Neural progenitor cell (in vitro differentiated cells): ENCODE measurements at regions not wholly inside any gene's neighbourhood (a gene's known extent, or its start where the extent isn't known, plus 50 kb on each side); places are given as distances from the start of the nearest gene placed in this dataset.
"Not testable (repeated sequence)": the region's sequence is repeated elsewhere in the genome, so short reads cannot be mapped to it uniquely, and the experiment has no call there.

ENCODE experiments used
- DNase-seq: peaks from one replicate; pipeline ENCODE4 v3.0.0-alpha.2; 2016; ENCODE audit warnings: low spot score
- H2AFZ ChIP-seq: fragments of 200-600 bp; sonication (generic); replicated peaks from 2 replicates; pipeline ENCODE4 v1.6.1; 2016; ENCODE audit warnings: antibody characterized with exemption
- H3F3A ChIP-seq: fragments of 200-600 bp; sonication (generic); 2 replicates; pipeline ENCODE4 v1.6.1; 2016; ENCODE audit warnings: antibody characterized with exemption, low read depth
- H3K27ac ChIP-seq: fragments of 200-600 bp; sonication (generic); 2 replicates; pipeline ENCODE4 v1.5.1; 2016; ENCODE audit warnings: mild to moderate bottlenecking
- H3K27me3 ChIP-seq: fragments of 200-600 bp; sonication (generic); 2 replicates; pipeline ENCODE4 v1.6.1; 2016; ENCODE audit warnings: mild to moderate bottlenecking, moderate library complexity
- H3K36me3 ChIP-seq: fragments of 200-600 bp; sonication (generic); 2 replicates; pipeline ENCODE4 v1.5.1; 2016
- H3K4me1 ChIP-seq: fragments of 200-600 bp; sonication (generic); 2 replicates; pipeline ENCODE4 v1.6.1; 2016; ENCODE audit warnings: mixed run types
- H3K4me2 ChIP-seq: fragments of 200-600 bp; sonication (generic); 2 replicates; pipeline ENCODE4 v1.6.1; 2016
- H3K4me3 ChIP-seq: fragments of 200-600 bp; sonication (generic); 2 replicates; pipeline ENCODE4 v1.5.1; 2016
- H3K79me2 ChIP-seq: fragments of 200-600 bp; sonication (generic); 2 replicates; pipeline ENCODE4 v1.6.1; 2016; ENCODE audit warnings: low read depth
- H3K9ac ChIP-seq: fragments of 200-600 bp; sonication (generic); 2 replicates; pipeline ENCODE4 v1.6.1; 2016
- H3K9me3 ChIP-seq: fragments of 200-600 bp; sonication (generic); 2 replicates; pipeline ENCODE4 v1.5.1; 2016; ENCODE audit warnings: low read depth
- H4K20me1 ChIP-seq: fragments of 200-600 bp; sonication (generic); 2 replicates; pipeline ENCODE4 v1.6.1; 2016; ENCODE audit warnings: low read depth
- H3K27ac Mint-ChIP-seq: 3 replicates; pipeline ENCODE4 v1.8.0; 2021; ENCODE audit warnings: mixed read lengths
- H3K27me3 Mint-ChIP-seq: 2 replicates; pipeline ENCODE4 v1.8.0; 2022; ENCODE audit warnings: low read depth, mild to moderate bottlenecking, inconsistent platforms, moderate library complexity, mixed read lengths; ENCODE audit not compliant: insufficient read depth
- H3K36me3 Mint-ChIP-seq: 3 replicates; pipeline ENCODE4 v1.8.0; 2021; ENCODE audit warnings: mixed read lengths
- H3K4me1 Mint-ChIP-seq: 3 replicates; pipeline ENCODE4 v1.8.0; 2021; ENCODE audit warnings: mixed read lengths
- H3K4me3 Mint-ChIP-seq: 3 replicates; pipeline ENCODE4 v1.8.0; 2021; ENCODE audit warnings: mild to moderate bottlenecking, moderate library complexity, mixed read lengths
- H3K9me3 Mint-ChIP-seq: 3 replicates; pipeline ENCODE4 v1.8.0; 2020; ENCODE audit warnings: mixed read lengths
- EZH2 ChIP-seq: fragments of 200-600 bp; sonication (generic); IDR thresholded peaks from 2 replicates; pipeline ENCODE4 v1.6.1; 2017; ENCODE audit warnings: antibody characterized with exemption, mild to moderate bottlenecking, moderate library complexity
- EZH2phosphoT487 ChIP-seq: fragments of 200-600 bp; sonication (generic); IDR thresholded peaks from 2 replicates; pipeline ENCODE4 v1.6.1; 2017; ENCODE audit warnings: antibody characterized with exemption
- TF ChIP-seq, protein P1 (sequence below): fragments of 200-600 bp; sonication (generic); IDR thresholded peaks from 2 replicates; pipeline ENCODE4 v1.5.1; 2017; ENCODE audit warnings: antibody characterized with exemption, mild to moderate bottlenecking

DNA sequence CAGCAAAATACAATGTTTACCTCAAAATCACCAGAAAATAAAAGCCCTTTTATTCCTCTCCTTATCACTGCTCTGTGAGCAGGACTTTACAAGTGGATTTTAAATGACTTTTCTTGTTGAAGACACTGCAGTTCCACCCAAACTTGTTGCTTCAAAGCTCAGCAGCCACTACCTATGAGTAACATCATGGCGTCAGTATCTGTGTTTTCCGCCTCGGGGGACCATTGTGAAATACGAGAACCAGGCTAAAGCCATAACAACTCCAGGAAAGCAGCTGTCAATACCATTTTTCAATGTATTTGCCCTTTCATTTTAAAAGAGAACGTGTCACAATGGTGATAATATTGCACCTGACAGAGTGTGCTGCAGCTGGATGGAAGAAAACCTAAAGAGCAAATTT is 284.0 kb upstream of the RNF32 start:
- Mint-ChIP-seq H3K9me3 (peaks cover 2% of the 10 kb centered on the region), H3K27me3 (peaks cover 2% of the 10 kb centered on the region), H3K4me3 (no peak overlapping the region), H3K4me1 (peaks cover 2% of the 10 kb centered on the region), H3K36me3 (peaks cover 2% of the 10 kb centered on the region), H3K27ac (no peak overlapping the region)
- Histone ChIP-seq H3K27me3 (no peaks in the 10 kb centered on the region), H3K4me1 (no peaks in the 10 kb centered on the region), H3K9me3 (no peaks in the 10 kb centered on the region), H3K79me2 (no peaks in the 10 kb centered on the region), H3K27ac (no peak overlapping the region), H4K20me1 (no peaks in the 10 kb centered on the region), H3K9ac (no peak overlapping the region), H3F3A (no peaks in the 10 kb centered on the region), H3K36me3 (no peaks in the 10 kb centered on the region), H2AFZ (no peak overlapping the region), H3K4me2 (no peak overlapping the region), H3K4me3 (no peak overlapping the region)
- no peak for DNase-seq
- TF ChIP-seq EZH2 (no peak), EZH2phosphoT487 (no peak)
- TF ChIP-seq, protein P1, sequence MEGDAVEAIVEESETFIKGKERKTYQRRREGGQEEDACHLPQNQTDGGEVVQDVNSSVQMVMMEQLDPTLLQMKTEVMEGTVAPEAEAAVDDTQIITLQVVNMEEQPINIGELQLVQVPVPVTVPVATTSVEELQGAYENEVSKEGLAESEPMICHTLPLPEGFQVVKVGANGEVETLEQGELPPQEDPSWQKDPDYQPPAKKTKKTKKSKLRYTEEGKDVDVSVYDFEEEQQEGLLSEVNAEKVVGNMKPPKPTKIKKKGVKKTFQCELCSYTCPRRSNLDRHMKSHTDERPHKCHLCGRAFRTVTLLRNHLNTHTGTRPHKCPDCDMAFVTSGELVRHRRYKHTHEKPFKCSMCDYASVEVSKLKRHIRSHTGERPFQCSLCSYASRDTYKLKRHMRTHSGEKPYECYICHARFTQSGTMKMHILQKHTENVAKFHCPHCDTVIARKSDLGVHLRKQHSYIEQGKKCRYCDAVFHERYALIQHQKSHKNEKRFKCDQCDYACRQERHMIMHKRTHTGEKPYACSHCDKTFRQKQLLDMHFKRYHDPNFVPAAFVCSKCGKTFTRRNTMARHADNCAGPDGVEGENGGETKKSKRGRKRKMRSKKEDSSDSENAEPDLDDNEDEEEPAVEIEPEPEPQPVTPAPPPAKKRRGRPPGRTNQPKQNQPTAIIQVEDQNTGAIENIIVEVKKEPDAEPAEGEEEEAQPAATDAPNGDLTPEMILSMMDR: no peak

DNA sequence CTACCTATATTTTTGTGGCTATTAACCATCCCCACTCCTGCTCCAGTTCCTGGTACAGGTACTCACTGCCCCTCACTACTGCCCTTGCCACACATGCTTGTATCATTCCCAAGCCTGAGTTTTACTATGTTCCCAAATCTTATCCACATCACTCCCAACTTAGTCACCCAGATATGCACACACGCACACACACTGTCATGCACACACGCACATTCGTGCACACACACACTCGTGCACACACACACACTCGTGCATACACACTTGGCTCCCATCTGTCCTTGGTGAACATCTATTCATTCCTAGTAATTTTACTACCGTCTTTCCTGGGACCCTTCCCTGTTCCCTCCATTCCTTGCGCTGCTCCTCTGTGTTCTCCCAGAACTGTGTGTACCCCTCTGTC is 287.2 kb upstream of the RNF32 start:
- H2AFZ ChIP-seq: no peak overlapping the region
- H3K27ac Mint-ChIP-seq: no peak overlapping the region
- H3K4me1 ChIP-seq: no peaks in the 10 kb centered on the region
- TF ChIP-seq EZH2phosphoT487: no peak
- TF ChIP-seq EZH2: no peak
- TF ChIP-seq, protein P1: no peak
- DNase-seq: no peak
- H3K9me3 ChIP-seq: no peaks in the 10 kb centered on the region
- H3K4me1 Mint-ChIP-seq: no peaks in the 10 kb centered on the region
- H3K4me2 ChIP-seq: no peak overlapping the region
- H3K4me3 Mint-ChIP-seq: no peak overlapping the region
- H3F3A ChIP-seq: no peaks in the 10 kb centered on the region
- H3K27ac ChIP-seq: no peak overlapping the region
- H3K27me3 ChIP-seq: no peaks in the 10 kb centered on the region
- no peak overlapping the region for H3K9ac ChIP-seq
- H3K9me3 Mint-ChIP-seq: no peaks in the 10 kb centered on the region
- no peaks in the 10 kb centered on the region for H3K36me3 ChIP-seq
- no peak overlapping the region for H3K4me3 ChIP-seq
- H3K27me3 Mint-ChIP-seq: no peaks in the 10 kb centered on the region
- H3K36me3 Mint-ChIP-seq: no peaks in the 10 kb centered on the region
- H4K20me1 ChIP-seq: no peaks in the 10 kb centered on the region
- no peaks in the 10 kb centered on the region for H3K79me2 ChIP-seq

DNA sequence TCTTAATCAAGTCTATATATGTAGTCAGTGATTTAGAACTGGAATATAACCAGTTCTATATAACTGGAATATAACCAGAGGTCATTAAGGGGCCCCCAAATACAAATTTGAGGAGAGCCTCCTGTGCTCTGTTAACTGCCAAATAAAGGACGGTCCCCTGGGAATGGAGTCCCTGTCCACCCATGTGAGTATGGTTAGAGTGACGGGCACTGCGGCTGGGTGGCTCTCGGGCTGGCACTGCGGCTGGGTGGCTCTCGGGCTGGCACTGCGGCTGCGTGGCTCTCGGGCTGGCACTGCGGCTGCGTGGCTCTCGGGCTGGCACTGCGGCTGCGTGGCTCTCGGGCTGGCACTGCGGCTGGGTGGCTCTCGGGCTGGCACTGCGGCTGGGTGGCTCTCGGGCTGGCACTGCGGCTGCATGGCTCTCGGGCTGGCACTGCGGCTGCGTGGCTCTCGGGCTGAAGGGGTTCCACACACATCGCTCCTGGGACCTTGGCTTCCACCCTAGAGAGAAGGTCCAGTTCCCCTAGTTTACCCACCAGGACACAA is 292.8 kb upstream of the RNF32 start:
- not testable (repeated sequence) for H3K4me3 Mint-ChIP-seq, H3K27ac Mint-ChIP-seq, H2AFZ ChIP-seq, H3K4me1 ChIP-seq, H4K20me1 ChIP-seq, H3K4me1 Mint-ChIP-seq, H3K79me2 ChIP-seq, H3K9me3 Mint-ChIP-seq, H3K9me3 ChIP-seq, H3K27me3 ChIP-seq, H3K4me3 ChIP-seq, H3K27ac ChIP-seq, H3K27me3 Mint-ChIP-seq, H3K36me3 ChIP-seq, H3K4me2 ChIP-seq, H3K9ac ChIP-seq, DNase-seq, H3F3A ChIP-seq, H3K36me3 Mint-ChIP-seq

DNA sequence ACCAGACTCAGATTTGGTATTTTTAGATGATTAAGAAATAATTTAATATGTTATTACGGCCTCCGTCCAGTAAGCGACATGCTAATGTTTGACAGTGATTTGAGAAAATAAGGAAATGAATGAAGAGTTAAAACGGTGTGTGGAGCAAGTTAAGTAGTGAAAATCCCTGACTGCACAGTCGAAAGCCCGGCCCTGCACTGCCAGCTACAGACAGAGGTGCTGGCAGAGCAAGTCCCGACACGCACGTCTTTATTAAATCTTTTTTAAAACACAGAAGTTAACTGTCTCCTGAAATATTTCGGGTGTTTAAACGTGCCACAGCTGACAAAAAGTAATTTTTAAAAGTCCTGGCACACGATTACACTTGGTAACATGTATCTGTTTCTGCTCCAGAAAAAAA is 293.4 kb upstream of the RNF32 start:
- Histone ChIP-seq H3K4me1 (no peaks in the 10 kb centered on the region), H4K20me1 (no peaks in the 10 kb centered on the region), H3K27me3 (no peaks in the 10 kb centered on the region), H3F3A (no peaks in the 10 kb centered on the region), H3K9ac (no peak overlapping the region), H3K79me2 (no peaks in the 10 kb centered on the region), H3K4me2 (no peak overlapping the region), H3K4me3 (no peak overlapping the region), H2AFZ (no peak overlapping the region), H3K9me3 (no peaks in the 10 kb centered on the region), H3K36me3 (no peaks in the 10 kb centered on the region), H3K27ac (no peak overlapping the region)
- H3K27ac Mint-ChIP-seq: no peak overlapping the region
- H3K4me1 Mint-ChIP-seq: no peaks in the 10 kb centered on the region
- no peaks in the 10 kb centered on the region for H3K36me3 Mint-ChIP-seq
- no peak for TF ChIP-seq EZH2
- no peak for TF ChIP-seq EZH2phosphoT487
- TF ChIP-seq, protein P1: no peak
- H3K9me3 Mint-ChIP-seq: no peaks in the 10 kb centered on the region
- no peak overlapping the region for H3K4me3 Mint-ChIP-seq
- no peak for DNase-seq
- no peaks in the 10 kb centered on the region for H3K27me3 Mint-ChIP-seq
